Thyroid gland (tissue), 4 donors: ENCODE measurements at regions not wholly inside any gene's neighbourhood (a gene's known extent, or its start where the extent isn't known, plus 50 kb on each side); places are given as distances from the start of the nearest gene placed in this dataset.

Experiments used
- DNase-seq, 2 donors: peaks; one replicate each; pipeline ENCODE4 v3.0.0-alpha.2; 2019
- H3K27ac ChIP-seq, 3 donors: fragments of 200-600 bp; sonication (generic); 1 replicate in 2 of 3; 2 replicates in 1 of 3; pipeline ENCODE4 v1.5.1; 2016 to 2019; ENCODE audit warnings: mild to moderate bottlenecking in 1 of 3, moderate library complexity in 1 of 3
- H3K27me3 ChIP-seq: fragments of 200-600 bp; sonication (generic); one replicate; pipeline ENCODE4 v1.5.1; 2019
- H3K36me3 ChIP-seq, 2 donors: fragments of 200-600 bp; sonication (generic); one replicate each; pipeline ENCODE4 v1.5.1; 2016 to 2019
- H3K4me1 ChIP-seq, 2 donors: fragments of 200-600 bp; sonication (generic); one replicate each; pipeline ENCODE4 v1.5.1; 2017 to 2019
- H3K4me3 ChIP-seq, 3 donors: fragments of 200-600 bp; sonication (generic); replicated peaks in 1 of 3; 1 replicate in 2 of 3; 2 replicates in 1 of 3; pipeline ENCODE4 v1.5.1; 2016; ENCODE audit warnings: mild to moderate bottlenecking in 1 of 3
- H3K9me3 ChIP-seq: fragments of 200-600 bp; sonication (generic); one replicate; pipeline ENCODE4 v1.5.1; 2017
- CTCF ChIP-seq, 6 experiments: fragments of 200-600 bp in 3 of 6; fragments of 450-650 bp in 3 of 6; sonication (generic) in 3 of 6; IDR thresholded peaks; one replicate each; pipeline ENCODE4 v1.5.1; 2016 to 2019; ENCODE audit warnings: antibody characterized with exemption in 6 of 6, mild to moderate bottlenecking in 2 of 6, inconsistent platforms in 1 of 6, moderate library complexity in 1 of 6
- POLR2A ChIP-seq, 2 donors: fragments of 450-650 bp; IDR thresholded peaks; one replicate each; pipeline ENCODE4 v1.6.1; 2017; ENCODE audit warnings: antibody characterized with exemption in 2 of 2, mild to moderate bottlenecking in 2 of 2, moderate library complexity in 1 of 2
- WGBS, 2 donors: methylation state at CpG; one replicate each; pipeline ENCODE4 v1.1.5; 2017; 5-methylcytosine and 5-hydroxymethylcytosine counted together
- intact Hi-C: fragments of 100-400 bp; cut with DNase I; formaldehyde crosslinking; loops from one replicate; pipeline ENCODE4 v1.15.1; 2023

DNA sequence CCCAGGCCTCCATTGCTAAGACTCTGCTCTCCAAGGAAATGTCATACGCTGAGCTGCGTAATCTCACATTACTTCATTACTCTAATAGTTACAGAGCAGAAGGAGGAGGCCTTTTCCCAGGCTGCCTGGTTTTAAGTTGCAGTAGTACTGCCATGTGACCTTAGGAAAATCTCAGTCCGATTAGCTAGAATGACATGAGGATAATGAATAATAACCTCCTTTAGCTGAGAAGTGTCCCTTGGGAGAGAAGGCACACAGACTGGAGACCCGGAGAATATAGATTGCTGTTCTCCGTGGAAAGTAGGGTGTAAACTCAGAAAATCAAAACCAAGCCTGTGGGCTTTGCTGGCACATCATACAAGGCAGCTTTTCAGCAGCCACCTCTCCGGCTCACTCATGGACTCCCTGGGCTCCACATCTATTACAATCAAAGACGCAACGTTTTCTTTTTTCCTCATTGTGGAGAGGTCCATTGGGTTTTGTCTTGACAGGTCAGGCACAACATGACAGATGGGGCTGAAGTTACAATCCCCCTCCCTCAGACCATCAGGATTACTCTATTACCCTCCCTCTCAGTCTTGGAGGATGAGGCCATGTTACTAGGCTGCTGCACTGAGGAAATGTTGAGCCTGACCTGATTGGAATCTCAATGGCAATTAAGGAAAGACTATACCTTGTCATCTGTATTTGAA is 134.8 kb upstream of the MB21D2 start:
- Histone ChIP-seq H3K27ac (no peak overlapping the region), H3K9me3 (no peaks in the 10 kb centered on the region), H3K36me3 (no peaks in the 10 kb centered on the region), H3K27me3 (no peaks in the 10 kb centered on the region), H3K4me3 (no peak overlapping the region), H3K4me1 (no peaks in the 10 kb centered on the region)
- no peak for TF ChIP-seq CTCF (IDR thresholded peaks at IDR 0.05)
- no peak for TF ChIP-seq POLR2A (IDR thresholded peaks at IDR 0.05)
- WGBS, 2 donors: 68 to 81% methylated on average over 8 of the region's 8 CpGs
- DNase-seq: no peak
- intact Hi-C loops: no loop called here

- Histone ChIP-seq H3K27ac (no peak overlapping the region), H3K9me3 (no peaks in the 10 kb centered on the region), H3K27me3 (no peaks in the 10 kb centered on the region), H3K4me1 (no peaks in the 10 kb centered on the region), H3K4me3 (no peak overlapping the region), H3K36me3 (no peaks in the 10 kb centered on the region)
- intact Hi-C loops: no loop called here
- no peak for DNase-seq
- TF ChIP-seq POLR2A (IDR thresholded peaks at IDR 0.05) (no peak), CTCF (IDR thresholded peaks at IDR 0.05) (no peak)
Measured at GRCh38 chr3:193053046-193053435, 135.4 kb upstream of the MB21D2 start.

DNA sequence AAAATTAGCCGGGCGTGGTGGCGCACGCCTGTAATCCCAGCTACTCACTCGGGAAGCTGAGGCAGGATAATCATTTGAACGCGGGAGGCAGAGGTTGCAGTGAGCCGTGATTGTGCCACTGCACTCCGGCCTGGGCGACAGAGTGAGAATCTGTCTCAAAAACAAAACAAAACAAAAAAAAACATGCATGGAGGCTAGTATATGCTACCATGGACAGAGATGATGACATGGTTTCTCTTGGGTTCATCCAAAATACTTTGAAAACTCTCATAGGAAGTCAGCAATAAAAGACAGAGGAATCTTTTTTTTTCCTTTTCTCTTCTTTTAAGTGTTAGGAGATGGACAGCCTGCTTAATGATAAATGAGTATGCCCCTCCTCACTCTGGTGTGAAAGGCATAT is 137.7 kb upstream of the MB21D2 start:
- no peak for TF ChIP-seq POLR2A (IDR thresholded peaks at IDR 0.05)
- Histone ChIP-seq H3K27ac (no peak overlapping the region), H3K4me1 (no peaks in the 10 kb centered on the region), H3K9me3 (no peaks in the 10 kb centered on the region), H3K27me3 (no peaks in the 10 kb centered on the region), H3K4me3 (no peak overlapping the region), H3K36me3 (no peaks in the 10 kb centered on the region)
- DNase-seq: no peak
- WGBS, 2 donors: 72 to 77% methylated on average over 10 of the region's 10 CpGs
- intact Hi-C loops: no loop called here

GRCh38 chr3:193057616-193058015 is 140.0 kb upstream of the MB21D2 start:
- 60 to 62% methylated on average over 2 of the region's 2 CpGs for WGBS, 2 donors

GRCh38 chr3:193060748-193061546 is 143.3 kb upstream of the MB21D2 start:
- TF ChIP-seq POLR2A (IDR thresholded peaks at IDR 0.05) (no peak), CTCF (IDR thresholded peaks at IDR 0.05) (no peak)
- WGBS, 2 donors: 76 to 88% methylated on average over 7 to 9 of the region's 9 CpGs

More at GRCh38 chr3:193057616-193058015, 140.0 kb upstream of the MB21D2 start:
- Histone ChIP-seq H3K9me3 (no peaks in the 10 kb centered on the region), H3K36me3 (no peaks in the 10 kb centered on the region), H3K4me3 (no peak overlapping the region), H3K27me3 (no peaks in the 10 kb centered on the region), H3K4me1 (no peaks in the 10 kb centered on the region), H3K27ac (no peak overlapping the region)
- intact Hi-C loops: no loop called here
- DNase-seq: no peak
- TF ChIP-seq CTCF (IDR thresholded peaks at IDR 0.05) (no peak), POLR2A (IDR thresholded peaks at IDR 0.05) (no peak)

More at GRCh38 chr3:193060748-193061546, 143.3 kb upstream of the MB21D2 start:
- Histone ChIP-seq H3K27ac (no peak overlapping the region), H3K9me3 (no peaks in the 10 kb centered on the region), H3K27me3 (no peaks in the 10 kb centered on the region), H3K4me3 (no peak overlapping the region), H3K36me3 (no peaks in the 10 kb centered on the region), H3K4me1 (no peaks in the 10 kb centered on the region)
- intact Hi-C loops: no loop called here
- DNase-seq: no peak
